Smooth muscle cell (in vitro differentiated cells): ENCODE measurements at regions not wholly inside any gene's neighbourhood (a gene's known extent, or its start where the extent isn't known, plus 50 kb on each side); places are given as distances from the start of the nearest gene placed in this dataset.

Source experiments
- DNase-seq: peaks from one replicate; lab custom pipeline; 2025; ENCODE audit not compliant: unreplicated experiment; lab: John Stamatoyannopoulos, UW
- H2AFZ ChIP-seq: fragments of 200-600 bp; sonication (generic); 2 replicates; pipeline ENCODE4 v1.6.0; 2016; ENCODE audit warnings: antibody characterized with exemption, low read depth, mild to moderate bottlenecking
- H3F3A ChIP-seq: fragments of 200-600 bp; sonication (generic); 2 replicates; pipeline ENCODE4 v1.6.0; 2017; ENCODE audit warnings: antibody characterized with exemption, low read depth
- H3K27ac ChIP-seq: fragments of 200-600 bp; sonication (generic); 2 replicates; pipeline ENCODE4 v1.5.1; 2016; ENCODE audit warnings: low read depth, mild to moderate bottlenecking
- H3K27me3 ChIP-seq: fragments of 200-600 bp; sonication (generic); 2 replicates; pipeline ENCODE4 v1.6.1; 2016; ENCODE audit warnings: low read depth, mild to moderate bottlenecking
- H3K36me3 ChIP-seq: fragments of 200-600 bp; sonication (generic); 2 replicates; pipeline ENCODE4 v1.5.1; 2016; ENCODE audit warnings: low read depth
- H3K4me1 ChIP-seq: fragments of 200-600 bp; sonication (generic); 2 replicates; pipeline ENCODE4 v1.5.1; 2016; ENCODE audit warnings: low read depth
- H3K4me2 ChIP-seq: fragments of 200-600 bp; sonication (generic); 2 replicates; pipeline ENCODE4 v1.6.0; 2016; ENCODE audit warnings: mild to moderate bottlenecking
- H3K4me3 ChIP-seq: fragments of 200-600 bp; sonication (generic); 2 replicates; pipeline ENCODE4 v1.5.1; 2016; ENCODE audit warnings: mild to moderate bottlenecking
- H3K79me2 ChIP-seq: fragments of 200-600 bp; sonication (generic); 2 replicates; pipeline ENCODE4 v1.6.0; 2016; ENCODE audit warnings: low read depth, mild to moderate bottlenecking
- H3K9ac ChIP-seq: fragments of 200-600 bp; sonication (generic); 2 replicates; pipeline ENCODE4 v1.6.0; 2016; ENCODE audit warnings: low read depth
- H3K9me3 ChIP-seq: fragments of 200-600 bp; sonication (generic); replicated peaks from 2 replicates; pipeline ENCODE4 v1.5.1; 2016; ENCODE audit warnings: low read depth
- H4K20me1 ChIP-seq: fragments of 200-600 bp; sonication (generic); 2 replicates; pipeline ENCODE4 v1.6.0; 2016; ENCODE audit warnings: low read depth
- WGBS: methylation state at CpG from one replicate; pipeline ENCODE4 v1.1.7; 2016; ENCODE audit warnings: low lambda C conversion rate; 5-methylcytosine and 5-hydroxymethylcytosine counted together
- TF ChIP-seq, protein P1 (sequence below): fragments of 200-600 bp; sonication (generic); IDR thresholded peaks from 2 replicates; pipeline ENCODE4 v1.5.1; 2017; ENCODE audit warnings: borderline replicate concordance, mild to moderate bottlenecking, antibody characterized with exemption; ENCODE audit not compliant: insufficient read depth, poor library complexity, severe bottlenecking

DNA sequence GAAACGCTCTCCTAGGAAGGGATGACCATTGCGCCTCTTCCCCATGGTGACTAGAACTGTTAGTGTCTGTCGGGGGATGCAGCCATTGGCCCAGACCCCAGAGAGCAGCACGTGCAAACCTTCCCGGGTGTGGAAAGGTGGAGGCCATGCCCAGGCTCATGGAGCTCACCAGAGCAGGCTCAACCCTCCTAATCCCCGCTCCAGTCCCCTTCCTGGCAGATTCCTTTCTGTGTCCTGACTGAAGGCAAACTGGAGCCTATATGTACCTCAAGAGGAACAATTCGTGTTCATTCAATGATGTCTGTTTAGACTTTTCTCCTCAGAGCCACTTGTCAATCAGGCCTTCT is 94.4 kb downstream of the RHOB start:
- Histone ChIP-seq H3K79me2 (no peaks in the 10 kb centered on the region), H3K27me3 (no peaks in the 10 kb centered on the region), H3K4me2 (no peak overlapping the region), H3F3A (no peaks in the 10 kb centered on the region), H3K36me3 (no peaks in the 10 kb centered on the region), H3K4me3 (no peak overlapping the region), H3K9ac (no peak overlapping the region), H3K4me1 (peaks cover 4% of the 10 kb centered on the region), H3K27ac (no peak overlapping the region), H3K9me3 (no peaks in the 10 kb centered on the region), H4K20me1 (no peaks in the 10 kb centered on the region), H2AFZ (no peak overlapping the region)
- no peak for DNase-seq
- WGBS = 96% methylated on average over 7 of the region's 7 CpGs
- TF ChIP-seq, protein P1, sequence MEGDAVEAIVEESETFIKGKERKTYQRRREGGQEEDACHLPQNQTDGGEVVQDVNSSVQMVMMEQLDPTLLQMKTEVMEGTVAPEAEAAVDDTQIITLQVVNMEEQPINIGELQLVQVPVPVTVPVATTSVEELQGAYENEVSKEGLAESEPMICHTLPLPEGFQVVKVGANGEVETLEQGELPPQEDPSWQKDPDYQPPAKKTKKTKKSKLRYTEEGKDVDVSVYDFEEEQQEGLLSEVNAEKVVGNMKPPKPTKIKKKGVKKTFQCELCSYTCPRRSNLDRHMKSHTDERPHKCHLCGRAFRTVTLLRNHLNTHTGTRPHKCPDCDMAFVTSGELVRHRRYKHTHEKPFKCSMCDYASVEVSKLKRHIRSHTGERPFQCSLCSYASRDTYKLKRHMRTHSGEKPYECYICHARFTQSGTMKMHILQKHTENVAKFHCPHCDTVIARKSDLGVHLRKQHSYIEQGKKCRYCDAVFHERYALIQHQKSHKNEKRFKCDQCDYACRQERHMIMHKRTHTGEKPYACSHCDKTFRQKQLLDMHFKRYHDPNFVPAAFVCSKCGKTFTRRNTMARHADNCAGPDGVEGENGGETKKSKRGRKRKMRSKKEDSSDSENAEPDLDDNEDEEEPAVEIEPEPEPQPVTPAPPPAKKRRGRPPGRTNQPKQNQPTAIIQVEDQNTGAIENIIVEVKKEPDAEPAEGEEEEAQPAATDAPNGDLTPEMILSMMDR = no peak

GRCh38 chr2:20541651-20542050 is 94.8 kb downstream of the RHOB start:
- TF ChIP-seq, protein P1 = no peak
- Histone ChIP-seq H3F3A (no peaks in the 10 kb centered on the region), H3K4me2 (no peak overlapping the region), H3K27me3 (no peaks in the 10 kb centered on the region), H3K79me2 (no peaks in the 10 kb centered on the region), H3K9ac (no peak overlapping the region), H3K4me1 (peaks cover 4% of the 10 kb centered on the region), H2AFZ (no peak overlapping the region), H3K4me3 (no peak overlapping the region), H3K9me3 (no peaks in the 10 kb centered on the region), H3K36me3 (no peaks in the 10 kb centered on the region), H4K20me1 (no peaks in the 10 kb centered on the region), H3K27ac (no peak overlapping the region)
- DNase-seq = no peak
- 83% methylated on average over 5 of the region's 5 CpGs for WGBS

GRCh38 chr2:20542269-20542668 is 95.4 kb downstream of the RHOB start:
- Histone ChIP-seq H4K20me1 (no peaks in the 10 kb centered on the region), H3K4me3 (no peak overlapping the region), H3K9ac (no peak overlapping the region), H3K27me3 (no peaks in the 10 kb centered on the region), H3K9me3 (no peaks in the 10 kb centered on the region), H3F3A (no peaks in the 10 kb centered on the region), H3K27ac (no peak overlapping the region), H2AFZ (no peak overlapping the region), H3K4me1 (no peaks in the 10 kb centered on the region), H3K36me3 (no peaks in the 10 kb centered on the region), H3K4me2 (no peak overlapping the region), H3K79me2 (no peaks in the 10 kb centered on the region)
- no peak for DNase-seq
- WGBS = 96% methylated on average over 13 of the region's 13 CpGs
- TF ChIP-seq, protein P1 = no peak

DNA sequence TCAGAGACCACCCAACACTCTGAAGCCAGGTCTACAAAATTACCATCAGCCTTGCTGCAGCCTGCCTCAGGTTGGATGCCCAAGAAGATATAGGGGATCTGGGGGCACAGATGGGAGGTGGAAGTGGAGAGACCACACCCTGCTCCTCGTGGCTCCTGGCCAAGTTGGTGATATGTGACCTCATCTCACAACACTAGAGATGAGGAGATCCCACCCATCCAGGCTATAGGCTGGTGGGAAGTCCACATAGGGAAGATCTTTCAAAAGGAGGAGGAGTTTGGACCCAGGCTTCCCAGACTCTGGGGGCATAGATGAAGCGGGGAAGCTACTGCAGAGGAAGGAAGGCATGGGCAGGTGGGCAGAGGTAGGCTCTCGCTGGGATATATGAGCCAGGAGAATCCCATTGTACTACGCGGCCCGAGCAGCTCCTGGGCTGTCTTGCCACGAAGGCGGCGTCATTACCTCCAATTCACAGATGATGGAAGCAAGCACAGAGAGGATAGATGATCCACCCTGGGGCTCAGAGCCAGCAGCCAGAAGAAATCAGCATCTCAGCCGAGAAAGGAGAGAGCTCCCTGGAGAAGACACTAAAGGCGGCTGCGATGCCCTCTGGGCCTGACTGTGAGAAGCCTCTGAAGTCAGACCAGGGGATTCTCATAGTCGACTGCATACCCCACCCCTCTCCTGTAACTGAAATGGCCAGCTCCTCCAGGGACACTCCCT is 96.0 kb downstream of the RHOB start:
- Histone ChIP-seq H2AFZ (no peak overlapping the region), H3K79me2 (no peaks in the 10 kb centered on the region), H3K4me2 (peak overlapping the region; percentile 76), H3K4me3 (no peak overlapping the region), H3K9me3 (no peaks in the 10 kb centered on the region), H4K20me1 (no peaks in the 10 kb centered on the region), H3K9ac (no peak overlapping the region), H3K4me1 (no peaks in the 10 kb centered on the region), H3K36me3 (no peaks in the 10 kb centered on the region), H3F3A (no peaks in the 10 kb centered on the region), H3K27ac (no peak overlapping the region), H3K27me3 (no peaks in the 10 kb centered on the region)
- 86% methylated on average over 13 of the region's 13 CpGs for WGBS
- no peak for DNase-seq
- TF ChIP-seq, protein P1 = no peak
